ENCODE measurements at regions not wholly inside any gene's neighbourhood (a gene's known extent, or its start where the extent isn't known, plus 50 kb on each side); places are given as distances from the start of the nearest gene placed in this dataset.

DNA sequence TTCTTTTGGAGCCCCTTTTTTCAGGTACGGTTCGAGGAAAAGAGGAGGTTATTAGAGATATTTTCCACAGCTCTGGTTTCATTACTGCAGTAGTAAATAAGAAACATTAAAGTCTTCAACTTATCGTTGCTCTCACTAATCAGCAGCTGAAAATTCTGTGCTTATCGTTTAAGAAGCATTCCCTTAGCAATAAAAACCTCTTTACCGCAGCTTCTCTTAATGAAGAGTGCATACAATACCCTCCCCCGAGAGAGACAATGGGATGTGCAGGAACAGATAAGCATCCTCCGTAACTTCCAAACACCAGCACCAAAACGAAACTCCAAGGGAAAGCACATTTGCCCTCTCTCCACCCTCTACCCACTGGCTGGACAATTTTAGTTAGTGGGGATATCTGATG, 384.5 kb downstream of the NEBL start:
- H3K27ac ChIP-seq = no peak overlapping the region
- DNase-seq = no peak
- TF ChIP-seq, protein P1, sequence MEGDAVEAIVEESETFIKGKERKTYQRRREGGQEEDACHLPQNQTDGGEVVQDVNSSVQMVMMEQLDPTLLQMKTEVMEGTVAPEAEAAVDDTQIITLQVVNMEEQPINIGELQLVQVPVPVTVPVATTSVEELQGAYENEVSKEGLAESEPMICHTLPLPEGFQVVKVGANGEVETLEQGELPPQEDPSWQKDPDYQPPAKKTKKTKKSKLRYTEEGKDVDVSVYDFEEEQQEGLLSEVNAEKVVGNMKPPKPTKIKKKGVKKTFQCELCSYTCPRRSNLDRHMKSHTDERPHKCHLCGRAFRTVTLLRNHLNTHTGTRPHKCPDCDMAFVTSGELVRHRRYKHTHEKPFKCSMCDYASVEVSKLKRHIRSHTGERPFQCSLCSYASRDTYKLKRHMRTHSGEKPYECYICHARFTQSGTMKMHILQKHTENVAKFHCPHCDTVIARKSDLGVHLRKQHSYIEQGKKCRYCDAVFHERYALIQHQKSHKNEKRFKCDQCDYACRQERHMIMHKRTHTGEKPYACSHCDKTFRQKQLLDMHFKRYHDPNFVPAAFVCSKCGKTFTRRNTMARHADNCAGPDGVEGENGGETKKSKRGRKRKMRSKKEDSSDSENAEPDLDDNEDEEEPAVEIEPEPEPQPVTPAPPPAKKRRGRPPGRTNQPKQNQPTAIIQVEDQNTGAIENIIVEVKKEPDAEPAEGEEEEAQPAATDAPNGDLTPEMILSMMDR (IDR thresholded peaks at IDR 0.05; ENCODE audit: low read depth, low read length, missing control alignments) = no peak
- in situ Hi-C loops (cut with HindIII; ENCODE audit: low pct_ligation_motif_present, low sequenced_read_pairs) = no loop called here
- H3K4me3 ChIP-seq (ENCODE audit: low read depth, low read length) = no peak overlapping the region
- no peaks in the 10 kb centered on the region for H3K27me3 ChIP-seq (replicated peaks)
- H3K36me3 ChIP-seq (replicated peaks) = no peaks in the 10 kb centered on the region

DNA sequence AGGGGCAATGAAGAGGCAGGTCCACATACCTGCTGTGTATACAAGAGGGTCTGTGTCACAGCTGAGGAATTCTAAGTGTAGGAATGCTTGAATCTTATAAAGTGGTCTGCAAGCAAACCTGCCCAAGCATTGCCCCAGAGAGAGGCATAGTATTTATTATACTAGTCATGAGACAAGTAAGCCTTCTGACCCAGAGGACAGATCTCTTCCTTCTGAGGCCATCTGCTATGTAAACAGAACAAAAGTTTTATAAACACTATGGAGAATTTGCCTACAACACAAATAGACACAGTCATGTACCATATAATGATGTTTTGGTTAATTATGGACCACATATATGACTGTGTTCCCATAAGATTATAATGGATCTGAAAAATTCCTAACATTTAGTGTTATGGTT, 388.2 kb downstream of the NEBL start:
- TF ChIP-seq, protein P1 (IDR thresholded peaks at IDR 0.05; ENCODE audit: low read depth, low read length, missing control alignments) = no peak
- Histone ChIP-seq H3K4me3 (ENCODE audit: low read depth, low read length) (no peak overlapping the region), H3K27ac (no peak overlapping the region), H3K36me3 (replicated peaks) (no peaks in the 10 kb centered on the region), H3K27me3 (replicated peaks) (no peaks in the 10 kb centered on the region)
- in situ Hi-C loops (cut with HindIII; ENCODE audit: low pct_ligation_motif_present, low sequenced_read_pairs) = no loop called here
- DNase-seq = no peak

DNA sequence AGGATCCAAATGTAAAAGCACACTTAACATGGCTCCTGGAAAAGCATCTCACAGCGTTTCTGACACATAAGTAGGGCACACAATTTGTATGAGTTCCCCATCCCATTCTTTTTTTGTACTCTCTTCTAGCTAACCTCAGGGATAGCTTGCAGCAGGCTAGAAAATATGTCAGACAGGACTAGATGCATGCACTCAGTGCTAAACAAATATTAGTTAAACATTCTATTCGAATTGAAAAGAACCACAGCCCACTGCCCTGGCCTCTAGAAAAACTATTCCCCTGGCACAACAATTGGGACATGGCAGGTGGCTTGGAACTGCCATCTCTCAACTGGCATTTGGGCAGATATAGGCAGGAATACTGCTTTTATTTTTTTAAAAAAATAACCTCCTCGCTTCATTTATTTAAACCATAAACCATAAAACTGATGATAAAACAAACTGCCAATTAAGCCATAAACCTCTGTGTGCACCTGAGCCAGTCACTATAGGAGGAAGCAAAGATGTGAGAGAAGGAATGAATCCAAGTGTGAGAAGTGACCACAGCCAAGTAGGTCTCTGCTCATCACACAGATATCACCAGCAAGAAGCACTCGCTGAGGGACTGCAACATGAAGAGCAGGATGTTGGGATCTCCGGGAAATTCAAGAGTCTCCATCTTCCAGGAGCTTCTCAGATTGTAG, 394.1 kb downstream of the NEBL start:
- Histone ChIP-seq H3K27me3 (replicated peaks) (no peaks in the 10 kb centered on the region), H3K27ac (no peak overlapping the region), H3K4me3 (ENCODE audit: low read depth, low read length) (no peak overlapping the region), H3K36me3 (replicated peaks) (no peaks in the 10 kb centered on the region)
- in situ Hi-C loops (cut with HindIII; ENCODE audit: low pct_ligation_motif_present, low sequenced_read_pairs) = no loop called here
- TF ChIP-seq, protein P1 (IDR thresholded peaks at IDR 0.05; ENCODE audit: low read depth, low read length, missing control alignments) = no peak
- no peak for DNase-seq

DNA sequence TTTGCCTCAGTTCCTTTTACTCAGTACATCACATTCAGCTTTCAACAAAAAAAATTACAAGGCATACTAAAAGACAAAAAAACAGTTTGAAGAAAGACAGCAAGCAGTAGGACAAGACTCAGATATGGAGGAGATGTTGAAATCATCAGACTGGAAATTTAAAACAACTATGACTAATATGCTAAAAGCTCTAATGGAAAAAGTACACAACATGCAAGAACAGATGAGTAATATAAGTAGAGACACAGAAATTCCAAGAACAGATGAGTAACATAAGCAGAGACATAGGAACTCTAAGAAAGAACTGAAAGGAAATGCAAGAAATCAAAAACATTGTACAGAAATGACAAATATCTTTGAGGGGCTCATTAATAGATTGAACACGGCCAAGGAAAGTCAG, 402.6 kb downstream of the NEBL start:
- in situ Hi-C loops (cut with HindIII; ENCODE audit: low pct_ligation_motif_present, low sequenced_read_pairs) = no loop called here
- TF ChIP-seq, protein P1 (IDR thresholded peaks at IDR 0.05; ENCODE audit: low read depth, low read length, missing control alignments) = no peak
- Histone ChIP-seq H3K27ac (no peak overlapping the region), H3K36me3 (replicated peaks) (no peaks in the 10 kb centered on the region), H3K27me3 (replicated peaks) (no peaks in the 10 kb centered on the region), H3K4me3 (ENCODE audit: low read depth, low read length) (no peak overlapping the region)
- no peak for DNase-seq

DNA sequence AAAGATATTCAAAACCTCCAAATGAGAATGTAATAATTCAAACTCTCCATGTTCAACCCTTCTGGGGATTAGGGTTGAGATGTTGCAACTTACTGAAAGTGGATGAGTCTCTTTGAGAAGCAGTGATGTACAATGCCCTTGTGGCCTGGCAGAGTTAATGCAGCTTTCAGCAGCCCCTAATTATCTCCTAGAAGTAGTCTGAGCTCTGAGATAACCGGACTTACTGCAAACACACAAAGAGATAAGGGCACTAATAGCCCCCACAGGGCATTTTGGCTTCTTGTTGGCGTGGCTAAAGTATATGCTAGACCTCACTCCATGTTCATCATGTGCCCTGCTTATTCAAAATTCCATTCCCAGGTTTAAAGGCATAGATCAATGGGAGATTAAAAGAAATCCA, 404.7 kb downstream of the NEBL start:
- Histone ChIP-seq H3K27me3 (replicated peaks) (no peaks in the 10 kb centered on the region), H3K4me3 (ENCODE audit: low read depth, low read length) (no peak overlapping the region), H3K36me3 (replicated peaks) (no peaks in the 10 kb centered on the region), H3K27ac (no peak overlapping the region)
- no peak for DNase-seq
- in situ Hi-C loops (cut with HindIII; ENCODE audit: low pct_ligation_motif_present, low sequenced_read_pairs) = no loop called here
- TF ChIP-seq, protein P1 (IDR thresholded peaks at IDR 0.05; ENCODE audit: low read depth, low read length, missing control alignments) = no peak

DNA sequence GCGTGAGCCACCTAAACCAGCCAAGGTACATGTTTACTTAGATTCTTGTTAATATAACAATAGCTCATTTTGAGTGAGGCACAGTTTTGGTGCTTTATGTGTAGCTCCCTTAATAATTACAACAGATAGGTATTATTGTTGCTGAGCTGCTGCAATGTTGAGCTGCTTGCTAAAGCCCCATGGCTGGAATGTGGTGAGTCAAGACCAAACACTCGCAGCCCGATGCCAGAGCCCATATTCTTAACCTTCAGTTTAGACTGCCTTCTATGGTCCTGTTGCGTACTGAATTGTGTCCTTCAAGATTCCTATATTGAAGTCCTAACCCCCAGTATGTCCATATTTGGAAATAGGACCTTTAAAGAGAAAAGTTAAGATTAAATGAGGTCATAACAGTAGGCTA, 407.1 kb downstream of the NEBL start:
- TF ChIP-seq, protein P1 (IDR thresholded peaks at IDR 0.05; ENCODE audit: low read depth, low read length, missing control alignments) = no peak
- H3K4me3 ChIP-seq (ENCODE audit: low read depth, low read length) = no peak overlapping the region
- no peaks in the 10 kb centered on the region for H3K27me3 ChIP-seq (replicated peaks)
- H3K27ac ChIP-seq = no peak overlapping the region
- DNase-seq = peak; percentile 49
- in situ Hi-C loops (cut with HindIII; ENCODE audit: low pct_ligation_motif_present, low sequenced_read_pairs) = no loop called here
- no peaks in the 10 kb centered on the region for H3K36me3 ChIP-seq (replicated peaks)

Data from brain microvascular endothelial cell (primary cell).